ENCODE measurements at regions not wholly inside any gene's neighbourhood (a gene's known extent, or its start where the extent isn't known, plus 50 kb on each side); places are given as distances from the start of the nearest gene placed in this dataset.

- TF ChIP-seq CTCF (IDR thresholded peaks at IDR 0.05; ENCODE audit: insufficient read depth, low read length, poor library complexity, severe bottlenecking) (no peak), EZH2phosphoT487 (conservative IDR thresholded peaks at IDR 0.05; ENCODE audit: low read length) (no peak)
Measured at GRCh38 chr5:173547579-173547978, 68.9 kb downstream of the BOD1 start.

Data from SU-DHL-6 (cell line).